ENCODE measurements at regions not wholly inside any gene's neighbourhood (a gene's known extent, or its start where the extent isn't known, plus 50 kb on each side); places are given as distances from the start of the nearest gene placed in this dataset.
A peak's percentile ranks its signal among the peaks of the same experiment; 100 is the strongest.

DNA sequence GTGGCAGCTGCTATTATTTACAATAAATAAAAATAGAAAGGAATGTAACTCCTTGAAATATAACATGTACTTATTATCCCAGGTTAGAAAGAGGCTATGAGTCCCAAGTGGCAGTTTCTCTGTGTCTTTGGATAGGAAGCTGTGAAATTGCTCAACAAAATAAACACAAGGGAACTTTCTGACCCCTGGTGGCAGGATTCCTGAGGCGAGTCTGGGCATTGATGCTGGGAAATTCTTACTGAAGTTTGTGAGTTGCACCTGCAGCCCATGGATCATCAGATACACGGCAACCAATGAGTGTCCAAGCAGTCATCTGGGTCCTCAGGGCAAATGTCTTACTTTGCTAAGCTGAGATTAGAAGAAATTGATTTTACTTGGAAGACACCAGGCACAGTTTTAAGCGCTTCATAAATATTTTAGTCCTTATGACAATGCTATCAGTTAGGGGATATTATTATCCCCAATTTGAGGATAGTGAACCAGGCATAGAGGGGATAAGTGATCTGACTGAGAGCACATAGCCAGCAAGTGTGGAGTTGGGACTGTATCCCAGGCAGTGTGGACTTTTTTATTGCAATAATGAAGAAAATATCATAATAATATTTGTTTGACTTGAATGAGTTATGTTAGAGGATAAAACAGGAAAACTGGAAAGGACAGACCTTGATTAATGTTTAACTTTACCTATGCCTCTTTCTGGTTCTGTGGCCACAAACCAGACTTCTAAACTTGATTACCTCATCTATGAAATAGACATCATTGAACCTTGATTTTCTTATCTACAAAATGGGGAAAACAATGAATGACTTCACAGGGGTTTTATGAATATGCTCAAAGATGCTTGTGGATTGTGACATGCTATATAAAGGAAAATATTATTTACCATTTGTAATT lies 265.5 kb upstream of the ADAMTSL1 start:
- peaks cover 0 to 6% (median 0%) of the 10 kb centered on the region in 4 donors for H3K4me1 ChIP-seq
- H3K27me3 ChIP-seq = no peaks in the 10 kb centered on the region
- no peak overlapping the region for H3K27ac ChIP-seq
- H3K36me3 ChIP-seq = no peaks in the 10 kb centered on the region
- no peak overlapping the region for H3K4me3 ChIP-seq
- TF ChIP-seq EP300 (IDR thresholded peaks at IDR 0.05) = no peak
- TF ChIP-seq, protein P1, sequence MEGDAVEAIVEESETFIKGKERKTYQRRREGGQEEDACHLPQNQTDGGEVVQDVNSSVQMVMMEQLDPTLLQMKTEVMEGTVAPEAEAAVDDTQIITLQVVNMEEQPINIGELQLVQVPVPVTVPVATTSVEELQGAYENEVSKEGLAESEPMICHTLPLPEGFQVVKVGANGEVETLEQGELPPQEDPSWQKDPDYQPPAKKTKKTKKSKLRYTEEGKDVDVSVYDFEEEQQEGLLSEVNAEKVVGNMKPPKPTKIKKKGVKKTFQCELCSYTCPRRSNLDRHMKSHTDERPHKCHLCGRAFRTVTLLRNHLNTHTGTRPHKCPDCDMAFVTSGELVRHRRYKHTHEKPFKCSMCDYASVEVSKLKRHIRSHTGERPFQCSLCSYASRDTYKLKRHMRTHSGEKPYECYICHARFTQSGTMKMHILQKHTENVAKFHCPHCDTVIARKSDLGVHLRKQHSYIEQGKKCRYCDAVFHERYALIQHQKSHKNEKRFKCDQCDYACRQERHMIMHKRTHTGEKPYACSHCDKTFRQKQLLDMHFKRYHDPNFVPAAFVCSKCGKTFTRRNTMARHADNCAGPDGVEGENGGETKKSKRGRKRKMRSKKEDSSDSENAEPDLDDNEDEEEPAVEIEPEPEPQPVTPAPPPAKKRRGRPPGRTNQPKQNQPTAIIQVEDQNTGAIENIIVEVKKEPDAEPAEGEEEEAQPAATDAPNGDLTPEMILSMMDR (IDR thresholded peaks at IDR 0.05) = peak; percentile 17 to 34 (median 27)
- H3K9me3 ChIP-seq = no peaks in the 10 kb centered on the region
- WGBS, 2 donors = 40 to 44% methylated on average over 3 of the region's 3 CpGs
- DNase-seq (ENCODE audit: low spot score in 2 of 2) = peak in 1 of 2 donors; percentile 42

DNA sequence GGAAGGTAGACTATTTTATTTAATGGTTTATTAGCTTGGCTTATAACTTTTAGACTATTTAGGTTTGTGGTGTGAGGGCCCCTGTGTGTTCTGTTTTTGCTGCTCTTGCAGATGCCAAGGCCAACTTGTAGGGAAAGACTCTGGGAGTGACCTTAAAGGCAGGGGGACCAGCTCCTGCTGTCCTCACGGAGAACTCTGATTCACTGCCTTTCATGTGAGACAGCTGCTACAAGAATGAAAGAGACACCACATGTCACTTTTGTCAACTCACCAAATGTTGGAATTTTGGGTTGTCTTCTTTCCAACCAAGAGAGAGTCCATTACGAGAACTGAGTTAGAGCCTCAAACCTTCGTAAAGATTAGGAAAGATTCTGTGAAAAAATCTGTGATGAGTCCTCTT lies 258.3 kb upstream of the ADAMTSL1 start:
- H3K27ac ChIP-seq = no peak overlapping the region

DNA sequence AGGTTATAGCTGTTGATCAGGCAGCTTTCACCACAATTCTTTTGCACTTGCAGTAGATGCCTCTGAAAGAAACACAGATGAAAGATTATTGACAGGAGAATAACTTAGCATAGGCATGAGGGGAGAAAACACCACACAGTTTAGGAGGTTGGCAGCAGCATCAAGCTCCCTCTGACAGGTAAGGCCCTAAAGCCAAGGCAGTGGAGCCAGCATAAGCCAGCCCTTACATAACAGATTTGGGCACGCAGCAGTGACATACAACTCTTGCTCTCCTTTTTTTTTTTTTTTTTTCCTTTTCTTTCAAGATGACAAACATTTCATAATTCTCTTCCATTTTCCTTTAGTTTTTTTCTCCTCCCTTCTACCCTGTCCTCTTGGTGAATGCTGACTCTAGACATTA lies 257.6 kb upstream of the ADAMTSL1 start:
- H3K4me1 ChIP-seq = no peaks in the 10 kb centered on the region
- no peaks in the 10 kb centered on the region for H3K36me3 ChIP-seq
- no peak overlapping the region for H3K4me3 ChIP-seq
- TF ChIP-seq, protein P1 (IDR thresholded peaks at IDR 0.05) = no peak
- 75 to 93% methylated on average over 1 of the region's 1 CpG for WGBS, 2 donors
- H3K9me3 ChIP-seq = peaks cover 0 to 13% (median 0%) of the 10 kb centered on the region in 4 donors
- H3K27me3 ChIP-seq = no peaks in the 10 kb centered on the region
- DNase-seq (ENCODE audit: low spot score in 2 of 2) = no peak
- no peak overlapping the region for H3K27ac ChIP-seq

More for the DNA sequence above, 258.3 kb upstream of the ADAMTSL1 start:
- 84 to 89% methylated on average over 3 of the region's 3 CpGs for WGBS, 2 donors
- TF ChIP-seq POLR2A (IDR thresholded peaks at IDR 0.05) = no peak
- TF ChIP-seq, protein P1 (IDR thresholded peaks at IDR 0.05) = no peak
- H3K4me3 ChIP-seq = no peak overlapping the region
- no peaks in the 10 kb centered on the region for H3K27me3 ChIP-seq
- no peaks in the 10 kb centered on the region for H3K4me1 ChIP-seq
- DNase-seq (ENCODE audit: low spot score in 2 of 2) = no peak
- no peaks in the 10 kb centered on the region for H3K36me3 ChIP-seq
- H3K9me3 ChIP-seq = peaks cover 0 to 13% (median 0%) of the 10 kb centered on the region in 4 donors

DNA sequence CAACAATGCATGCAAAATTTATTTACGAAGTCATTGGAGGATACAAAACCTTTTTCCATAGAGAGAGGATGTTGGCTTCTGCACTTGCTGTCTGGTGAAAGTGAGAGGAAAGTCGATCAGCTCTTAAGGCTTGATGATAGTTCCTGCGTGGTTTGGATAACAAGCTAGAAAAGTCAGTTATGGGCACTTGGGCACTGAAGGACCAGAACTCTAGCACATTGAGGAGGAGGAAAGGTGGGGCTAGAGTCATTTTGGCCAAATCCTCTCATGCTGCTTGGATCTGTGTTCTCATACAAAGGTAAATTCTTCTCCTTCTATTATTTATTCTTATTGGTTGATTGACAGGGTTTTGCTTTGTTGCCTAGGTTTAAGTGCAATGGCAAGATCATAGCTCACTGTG lies 245.9 kb upstream of the ADAMTSL1 start:
- 90 to 95% methylated on average over 3 of the region's 3 CpGs for WGBS, 2 donors
- Histone ChIP-seq H3K27ac (no peak overlapping the region), H3K27me3 (no peaks in the 10 kb centered on the region), H3K36me3 (no peaks in the 10 kb centered on the region), H3K4me3 (no peak overlapping the region), H3K9me3 (no peaks in the 10 kb centered on the region), H3K4me1 (no peaks in the 10 kb centered on the region)
- no peak for DNase-seq (ENCODE audit: low spot score in 2 of 2)
- TF ChIP-seq POLR2A (IDR thresholded peaks at IDR 0.05) = no peak

DNA sequence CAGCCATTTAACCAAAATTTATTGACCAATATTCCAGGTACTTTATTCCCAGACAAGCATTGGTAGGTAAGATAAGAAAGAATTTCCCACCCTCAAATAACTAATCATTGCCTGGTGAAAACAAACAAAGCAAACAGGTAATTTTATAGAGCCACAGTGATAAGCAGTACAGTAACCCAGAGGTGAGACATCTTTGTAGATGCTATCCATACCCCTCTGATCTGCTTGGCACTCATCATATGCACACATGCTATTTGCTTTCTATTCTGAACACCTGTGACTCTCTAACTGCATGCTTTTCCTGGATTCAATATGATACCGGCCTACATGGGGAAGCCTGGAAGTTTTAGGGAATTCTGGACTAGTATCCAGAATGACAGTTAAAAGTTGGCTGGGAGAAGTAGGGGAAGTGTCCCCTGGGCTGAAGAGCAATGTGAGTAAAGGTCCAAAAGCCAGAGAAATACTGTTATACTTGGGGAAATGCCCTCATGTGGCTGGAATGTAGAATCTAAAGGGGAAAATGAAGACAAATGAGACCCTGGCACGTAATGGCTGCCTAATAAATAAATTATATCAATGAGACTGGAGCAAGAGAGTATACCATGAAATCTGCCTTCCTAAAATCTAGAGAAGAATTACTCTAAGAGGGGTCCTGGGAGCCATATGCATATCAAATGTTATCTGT lies 243.8 kb upstream of the ADAMTSL1 start:
- DNase-seq (ENCODE audit: low spot score in 2 of 2) = no peak
- Histone ChIP-seq H3K4me3 (no peak overlapping the region), H3K4me1 (no peaks in the 10 kb centered on the region), H3K36me3 (no peaks in the 10 kb centered on the region), H3K27ac (no peak overlapping the region), H3K9me3 (no peaks in the 10 kb centered on the region), H3K27me3 (no peaks in the 10 kb centered on the region)
- whole genome bisulfite sequencing, 2 donors = 69 to 74% methylated on average over 2 of the region's 2 CpGs
- TF ChIP-seq POLR2A (IDR thresholded peaks at IDR 0.05) = no peak
- TF ChIP-seq, protein P1 (IDR thresholded peaks at IDR 0.05) = no peak
- no peak for TF ChIP-seq EP300 (IDR thresholded peaks at IDR 0.05)

Data from tibial nerve (tissue), 4 donors.